Psoas muscle (tissue), 7 donors: ENCODE measurements at regions not wholly inside any gene's neighbourhood (a gene's known extent, or its start where the extent isn't known, plus 50 kb on each side); places are given as distances from the start of the nearest gene placed in this dataset.

Source experiments
- ATAC-seq, 4 donors: fragments of 200-7000 bp; cut with Tn5 transposase; one replicate each; pipeline ENCODE4 v1.9.1; 2020; ENCODE audit warnings: moderate library complexity in 3 of 4, mild to moderate bottlenecking in 2 of 4
- DNase-seq, 2 donors: peaks; one replicate each; pipeline ENCODE4 v3.0.0-alpha.2; 2020
- H3K27ac ChIP-seq: fragments of 200-600 bp; one replicate; pipeline ENCODE4 v1.8.0; 2022
- H3K27me3 ChIP-seq, 3 donors: fragments of 200-600 bp in 1 of 3; one replicate each; pipeline versions ENCODE4 v1.6.1 to v1.8.0; 2013 to 2022; ENCODE audit warnings: low read length in 2 of 3, mild to moderate bottlenecking in 2 of 3, moderate library complexity in 1 of 3; ENCODE audit not compliant: insufficient read depth in 3 of 3
- H3K36me3 ChIP-seq, 2 donors: fragments of 200-600 bp in 1 of 2; one replicate each; pipeline versions ENCODE4 v1.6.1 to v1.8.0; 2013 to 2022; ENCODE audit warnings: low read depth in 1 of 2, mild to moderate bottlenecking in 1 of 2, moderate library complexity in 1 of 2; ENCODE audit not compliant: insufficient read depth in 1 of 2
- H3K4me1 ChIP-seq: fragments of 200-600 bp; one replicate; pipeline ENCODE4 v1.8.0; 2022
- H3K4me3 ChIP-seq: fragments of 200-600 bp; one replicate; pipeline ENCODE4 v1.8.0; 2022; ENCODE audit warnings: mild to moderate bottlenecking
- H3K9me3 ChIP-seq: fragments of 200-600 bp; one replicate; pipeline ENCODE4 v1.8.0; 2022
- CTCF ChIP-seq: fragments of 200-600 bp; IDR thresholded peaks from one replicate; pipeline ENCODE4 v1.8.0; 2022; ENCODE audit warnings: antibody characterized with exemption
- WGBS, 3 donors: extraction: QIAGEN DNeasy Blood & Tissue Kit; methylation state at CpG; one replicate each; pipeline versions ENCODE4 v1.1.6 to v1.1.7; 2013; 5-methylcytosine and 5-hydroxymethylcytosine counted together
- intact Hi-C, 2 donors: fragments of 100-400 bp; cut with DNase I; formaldehyde crosslinking; loops; one replicate each; pipeline versions ENCODE4 v1.11.0 to v1.14.2; 2022
- donor health status: healthy with polysubstance abuse.
- donor health status: DM: no; HTN: no; CAD: no; lungs with moderate emphysema.
- donor health status: Bipolar disorder and iron deficiency.
- donor health status: healthy.
- donor health status: DM: yes; HTN: yes; CAD: no.
- donor health status: DM: no; HTN: no; CAD: no.
- donor health status: DM: yes; HTN: yes; CAD: no.

DNA sequence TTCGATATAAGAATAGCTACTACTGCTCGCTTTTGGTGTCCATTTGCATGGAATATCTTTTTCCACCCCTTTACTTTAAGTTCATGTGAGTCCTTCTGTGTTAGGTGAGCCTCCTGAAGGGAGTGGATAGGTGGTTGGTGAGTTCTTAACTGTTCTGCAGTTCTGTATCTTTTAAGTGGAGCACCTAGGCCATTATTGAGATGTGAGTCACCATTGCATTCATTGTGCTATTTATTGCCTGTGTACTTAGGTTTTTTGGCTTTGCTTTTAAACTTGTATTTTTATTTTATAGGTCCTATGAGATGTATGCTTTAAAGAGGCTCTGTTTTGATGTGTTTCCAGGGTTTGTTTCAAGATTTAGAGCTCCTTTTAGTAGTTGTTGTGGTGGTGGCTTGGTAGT, 1430.8 kb downstream of the REEP3 start:
- Histone ChIP-seq H3K4me1 (no peaks in the 10 kb centered on the region), H3K9me3 (peaks cover 6% of the 10 kb centered on the region), H3K27ac (no peak overlapping the region), H3K27me3 (no peaks in the 10 kb centered on the region), H3K36me3 (no peaks in the 10 kb centered on the region), H3K4me3 (no peak overlapping the region)
- intact Hi-C loops = no loop called here
- DNase-seq (no peak), ATAC-seq (no peak)
- 83 to 91% (median 86%) methylated on average over 2 of the region's 2 CpGs for WGBS, 3 donors
- no peak for TF ChIP-seq CTCF

GRCh38 chr10:64956441-64956840, 1435.2 kb downstream of the REEP3 start:
- no peak overlapping the region for H3K27ac ChIP-seq
- no peaks in the 10 kb centered on the region for H3K27me3 ChIP-seq
- H3K36me3 ChIP-seq = no peaks in the 10 kb centered on the region
- TF ChIP-seq CTCF = no peak
- intact Hi-C loops = no loop called here
- no peaks in the 10 kb centered on the region for H3K9me3 ChIP-seq
- no peak for DNase-seq
- H3K4me1 ChIP-seq = no peaks in the 10 kb centered on the region
- no peak for ATAC-seq
- H3K4me3 ChIP-seq = no peak overlapping the region
- WGBS, 3 donors = 87 to 97% (median 93%) methylated on average over 1 of the region's 1 CpG

DNA sequence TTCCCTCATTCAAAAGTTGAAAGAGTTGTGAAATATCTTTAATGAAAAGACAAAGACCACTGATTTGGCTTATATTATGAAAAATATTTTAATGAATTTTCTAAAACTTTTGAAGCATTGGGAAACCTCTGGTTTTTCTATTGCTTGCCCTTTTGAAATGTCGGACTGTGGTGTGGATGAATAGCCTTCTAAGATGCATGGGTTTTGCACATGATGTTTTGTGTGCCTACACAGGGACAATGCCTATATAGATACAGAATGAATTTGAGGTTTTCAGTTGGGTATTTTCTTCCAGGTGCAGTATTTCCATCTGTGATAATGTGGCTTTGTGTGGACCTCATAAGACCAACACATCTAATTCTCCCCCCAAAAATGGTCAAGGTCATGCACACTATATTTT, 1437.9 kb downstream of the REEP3 start:
- Histone ChIP-seq H3K4me3 (no peak overlapping the region), H3K27me3 (no peaks in the 10 kb centered on the region), H3K36me3 (no peaks in the 10 kb centered on the region), H3K4me1 (no peaks in the 10 kb centered on the region), H3K27ac (no peak overlapping the region), H3K9me3 (no peaks in the 10 kb centered on the region)
- WGBS, 3 donors = 93 to 97% (median 95%) methylated on average over 1 of the region's 1 CpG
- intact Hi-C loops = no loop called here
- DNase-seq (no peak), ATAC-seq (no peak)
- no peak for TF ChIP-seq CTCF

- H3K4me3 ChIP-seq = no peak overlapping the region
- no peaks in the 10 kb centered on the region for H3K9me3 ChIP-seq
- H3K27ac ChIP-seq = no peak overlapping the region
- H3K27me3 ChIP-seq = no peaks in the 10 kb centered on the region
- DNase-seq = no peak
- ATAC-seq = no peak
- intact Hi-C loops = no loop called here
- 79 to 85% (median 79%) methylated on average over 2 of the region's 2 CpGs for WGBS, 3 donors
- no peaks in the 10 kb centered on the region for H3K36me3 ChIP-seq
- H3K4me1 ChIP-seq = no peaks in the 10 kb centered on the region
- TF ChIP-seq CTCF = no peak
Measured at GRCh38 chr10:64959883-64960282, 1438.7 kb downstream of the REEP3 start.

DNA sequence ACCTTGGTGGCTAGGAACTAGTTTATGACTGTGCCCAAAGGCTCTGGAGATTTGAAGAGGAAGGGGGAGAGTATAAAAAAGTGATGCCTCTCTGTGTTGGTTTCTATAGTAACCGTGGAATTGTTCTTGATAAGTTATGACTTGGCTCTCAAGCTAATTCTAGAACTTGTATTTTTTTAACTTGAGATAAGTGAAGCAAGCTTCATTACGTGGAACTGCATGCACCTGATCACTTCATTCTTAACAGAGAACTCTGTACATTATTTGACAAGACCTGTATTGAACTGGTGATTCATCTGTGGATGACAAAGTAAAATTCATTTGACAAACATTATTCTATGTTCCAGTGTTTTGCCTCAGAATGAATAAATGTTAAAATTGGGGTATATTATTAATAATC, 1452.2 kb downstream of the REEP3 start:
- TF ChIP-seq CTCF = no peak
- intact Hi-C loops = no loop called here
- DNase-seq (no peak), ATAC-seq (no peak)
- Histone ChIP-seq H3K4me3 (no peak overlapping the region), H3K4me1 (no peaks in the 10 kb centered on the region), H3K27ac (no peak overlapping the region), H3K27me3 (no peaks in the 10 kb centered on the region), H3K36me3 (no peaks in the 10 kb centered on the region), H3K9me3 (no peaks in the 10 kb centered on the region)
- 36 to 70% (median 49%) methylated on average over 2 of the region's 2 CpGs for WGBS, 3 donors
